Stimulated activated CD4-positive, alpha-beta T cell treated with anti-CD3 and anti-CD28 coated beads, Interleukin-15, amount 100 ng/mL, for 48 hours (primary cell): ENCODE measurements at regions not wholly inside any gene's neighbourhood (a gene's known extent, or its start where the extent isn't known, plus 50 kb on each side); places are given as distances from the start of the nearest gene placed in this dataset.
"Not testable (repeated sequence)": the region's sequence is repeated elsewhere in the genome, so short reads cannot be mapped to it uniquely, and the experiment has no call there.

Experiments
- DNase-seq, 2 donors: peaks; one replicate each; pipeline ENCODE4 v3.0.0-alpha.2; 2020; ENCODE audit warnings: low read depth in 2 of 2

GRCh38 chr19:31037286-31037980 lies 311.8 kb downstream of the TSHZ3 start:
- no peak for DNase-seq

- not testable (repeated sequence) for DNase-seq
Observed at GRCh38 chr19:31031455-31031854, 317.8 kb downstream of the TSHZ3 start.

DNA sequence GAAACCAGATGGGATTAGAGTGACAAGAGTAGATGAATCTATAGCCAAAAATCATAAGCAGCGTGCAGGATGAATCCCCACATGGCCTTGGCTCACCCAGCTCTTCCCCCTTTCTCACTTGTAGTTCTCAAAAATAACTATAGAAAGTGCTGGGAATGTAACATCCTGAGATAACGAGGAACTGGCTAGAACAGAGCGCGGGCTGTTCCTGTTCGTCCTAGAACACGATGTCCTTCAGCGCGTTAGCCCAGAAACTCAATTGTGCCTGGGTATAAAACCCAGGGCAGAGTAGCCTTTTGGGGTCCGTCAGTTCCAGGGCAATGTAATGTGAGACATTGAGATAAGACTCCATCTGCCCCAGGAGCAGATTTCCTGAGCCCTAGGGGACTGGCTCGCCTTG lies 326.2 kb downstream of the TSHZ3 start:
- no peak for DNase-seq

- no peak for DNase-seq
Observed at GRCh38 chr19:31018936-31019335, 330.3 kb downstream of the TSHZ3 start.

- no peak for DNase-seq
Observed at GRCh38 chr19:31015778-31016177, 333.5 kb downstream of the TSHZ3 start.

DNA sequence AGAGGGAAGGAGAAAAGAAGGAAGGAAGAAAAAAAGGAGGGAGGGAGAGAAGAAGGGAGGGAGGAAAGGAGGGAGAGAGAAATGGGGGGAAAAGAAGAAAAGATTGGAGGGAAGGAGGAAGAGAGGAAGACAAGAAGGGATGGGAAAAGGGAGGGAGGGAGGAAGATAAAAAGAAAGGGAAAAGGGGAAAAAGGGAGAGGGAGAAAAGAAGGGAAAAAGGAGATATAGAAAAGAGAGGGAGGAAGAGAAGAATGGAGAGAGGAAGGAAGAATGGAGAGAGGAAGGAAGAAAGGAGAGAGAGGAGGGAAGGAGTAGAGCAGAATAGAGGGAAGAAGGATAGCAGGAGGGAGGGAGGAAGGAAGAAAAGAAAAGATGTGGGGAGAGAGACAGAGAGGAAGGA lies 334.6 kb downstream of the TSHZ3 start:
- DNase-seq: no peak

- no peak for DNase-seq
Observed at GRCh38 chr19:31013384-31014020, 335.7 kb downstream of the TSHZ3 start.

DNA sequence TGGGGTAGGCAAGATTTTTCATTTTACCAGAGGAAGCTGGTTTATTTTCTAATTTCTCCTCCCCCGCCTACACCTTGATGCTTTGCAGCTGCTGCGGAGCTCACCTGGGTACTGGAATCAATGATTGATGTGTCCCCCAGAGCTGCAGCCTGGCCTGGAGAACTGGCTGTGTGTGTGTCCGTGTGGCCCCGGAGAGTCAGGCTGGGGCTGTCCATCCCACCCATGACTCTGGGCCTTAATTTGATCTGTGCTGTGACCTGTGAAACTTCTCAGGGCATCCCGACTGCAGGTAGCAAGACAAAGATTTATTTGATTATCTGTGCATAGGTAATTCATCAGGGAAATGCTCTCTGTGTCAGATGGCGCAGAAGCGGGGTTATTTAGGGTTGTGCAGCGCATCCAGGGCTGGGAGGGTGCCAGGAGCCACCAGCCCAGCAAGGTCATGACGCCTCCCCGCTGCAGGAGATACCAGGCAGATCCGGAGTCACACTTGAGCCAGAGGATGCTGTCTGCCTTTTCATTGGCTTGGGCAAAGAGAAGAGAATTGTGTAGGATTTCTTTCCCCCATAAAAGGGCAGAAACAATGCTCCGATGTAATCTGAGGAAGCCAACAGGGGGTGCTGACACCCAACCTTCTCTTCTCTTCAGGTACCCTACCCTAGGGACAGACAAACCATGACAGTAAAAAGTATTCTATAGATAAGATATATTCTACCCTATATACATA lies 346.6 kb downstream of the TSHZ3 start:
- DNase-seq: no peak

GRCh38 chr19:31001991-31002390 lies 347.2 kb downstream of the TSHZ3 start:
- DNase-seq: no peak

GRCh38 chr19:31000913-31001312 lies 348.3 kb downstream of the TSHZ3 start:
- no peak for DNase-seq

- no peak for DNase-seq
Observed at GRCh38 chr19:30999726-31000125, 349.5 kb downstream of the TSHZ3 start.

DNA sequence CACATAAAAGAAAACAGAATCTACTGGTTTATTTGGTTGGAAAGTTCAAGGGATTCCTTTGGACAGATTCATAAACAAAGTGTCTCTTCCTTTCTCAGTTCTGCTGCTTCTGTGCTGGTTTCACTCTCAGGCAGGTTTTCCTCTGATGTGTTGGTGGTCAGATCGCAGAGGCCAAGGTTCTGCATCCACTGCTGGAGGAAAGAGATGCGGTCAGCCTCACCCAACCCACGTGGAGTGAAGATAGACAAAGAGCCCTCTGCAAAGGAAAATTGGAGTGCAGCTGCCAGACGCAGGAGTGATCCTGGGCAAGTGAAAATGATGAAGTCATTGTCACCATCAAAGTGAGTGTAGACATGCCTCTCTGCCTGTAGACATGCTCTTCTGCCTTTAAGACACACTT lies 352.0 kb downstream of the TSHZ3 start:
- no peak for DNase-seq

DNA sequence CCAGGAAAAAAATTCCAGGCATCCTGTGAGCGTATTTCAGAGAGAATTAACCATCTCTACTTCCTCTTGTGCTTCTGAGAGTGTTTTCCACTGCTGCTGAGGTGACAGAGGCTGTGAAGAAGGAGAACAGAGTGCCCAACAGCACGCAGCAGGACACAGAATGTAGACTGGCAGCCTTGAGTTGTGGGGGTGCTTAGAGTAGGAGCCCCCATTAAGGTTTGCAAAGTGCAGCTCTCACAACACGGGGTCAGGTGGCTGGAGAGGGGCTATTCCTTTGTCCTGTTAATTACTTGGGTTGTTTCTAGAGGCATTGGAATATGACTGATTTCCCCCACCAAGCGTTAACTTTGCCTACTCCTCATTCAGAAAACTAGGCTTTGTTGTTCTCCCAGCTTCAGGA lies 370.6 kb downstream of the TSHZ3 start:
- no peak for DNase-seq

GRCh38 chr19:30969591-30969990 lies 379.6 kb downstream of the TSHZ3 start:
- no peak for DNase-seq

DNA sequence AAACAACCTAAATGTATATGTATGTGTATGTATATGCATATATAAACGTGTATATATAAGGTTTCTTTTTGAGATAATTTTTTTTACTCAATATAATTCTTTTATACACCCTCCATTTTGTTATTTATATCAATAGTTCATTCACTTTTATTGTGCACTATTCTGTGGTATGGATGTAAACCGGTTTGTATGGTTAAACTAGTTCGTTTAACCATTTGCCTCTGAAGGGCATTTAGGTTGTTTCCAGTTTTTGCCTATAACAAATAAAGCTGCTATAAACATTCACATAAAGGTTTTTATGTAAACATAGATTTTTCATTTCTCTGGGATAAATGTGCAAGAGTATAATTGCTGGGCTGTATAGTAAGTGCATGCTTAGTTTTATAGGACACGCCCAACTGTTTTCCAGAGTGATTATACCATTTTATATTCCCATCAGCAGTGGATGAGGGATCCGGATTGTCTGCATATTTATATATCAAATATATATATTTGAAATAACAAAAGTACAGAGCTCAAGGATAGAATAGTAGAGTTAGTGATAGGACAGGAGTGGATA lies 380.3 kb downstream of the TSHZ3 start:
- no peak for DNase-seq

DNA sequence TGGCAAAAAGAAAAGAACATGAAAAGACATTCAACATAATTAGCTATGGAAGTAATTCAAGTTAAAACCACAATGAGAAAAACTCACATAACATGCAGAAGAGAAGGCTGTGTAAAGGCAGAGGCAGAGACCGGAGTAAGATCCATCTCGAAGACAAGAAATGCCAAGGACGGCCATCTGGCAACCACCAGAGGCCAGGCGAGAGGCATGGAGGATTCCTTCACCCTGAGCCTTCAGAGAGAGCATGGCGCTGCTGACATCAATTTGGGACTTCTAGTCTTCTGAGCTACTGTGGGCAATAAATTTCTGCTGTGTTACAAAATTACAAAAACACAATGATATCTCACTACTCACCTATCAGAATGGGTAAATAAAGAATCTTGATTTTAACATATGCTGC lies 381.0 kb downstream of the TSHZ3 start:
- DNase-seq: no peak

- DNase-seq: no peak
Observed at GRCh38 chr19:30966486-30966885, 382.8 kb downstream of the TSHZ3 start.

DNA sequence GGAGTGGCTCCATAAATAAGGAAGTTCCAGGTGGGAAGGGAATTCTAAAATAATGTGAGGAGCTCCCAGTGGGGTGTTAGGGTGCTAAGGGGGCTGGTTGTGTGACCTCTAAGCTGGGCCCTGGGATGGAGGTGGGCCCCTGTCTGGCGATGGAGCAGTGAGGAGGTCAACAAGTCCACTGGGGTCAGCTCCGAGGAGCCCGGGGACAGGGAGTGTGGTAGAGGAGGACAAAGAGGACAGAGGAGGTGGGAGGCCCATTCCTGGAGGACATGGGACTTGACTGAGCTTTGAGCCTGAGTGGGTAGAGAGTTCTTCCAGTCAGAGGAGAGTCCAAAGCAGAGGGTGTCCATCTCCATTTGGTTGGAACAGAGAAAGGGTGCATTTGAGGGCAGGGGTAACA lies 390.2 kb downstream of the TSHZ3 start:
- no peak for DNase-seq

- DNase-seq: no peak
Observed at GRCh38 chr19:30955112-30956104, 393.8 kb downstream of the TSHZ3 start.

GRCh38 chr19:30944276-30944932 lies 404.8 kb downstream of the TSHZ3 start:
- not testable (repeated sequence) for DNase-seq
